Middle frontal gyrus (tissue), 1 donor: ENCODE measurements at regions not wholly inside any gene's neighbourhood (a gene's known extent, or its start where the extent isn't known, plus 50 kb on each side); places are given as distances from the start of the nearest gene placed in this dataset.
"Not testable (repeated sequence)": the region's sequence is repeated elsewhere in the genome, so short reads cannot be mapped to it uniquely, and the experiment has no call there.

ENCODE experiments used
- DNase-seq: peaks from one replicate; pipeline ENCODE4 v3.0.0-alpha.2; 2015; ENCODE audit warnings: low spot score; ENCODE audit errors: extremely low spot score

- DNase-seq, result no peak
Observed at GRCh38 chr5:82439750-82440445, 161.7 kb upstream of the RPS23 start.

GRCh38 chr5:82437565-82437964 lies 159.4 kb upstream of the RPS23 start:
- not testable (repeated sequence) for DNase-seq

- DNase-seq, result no peak
Observed at GRCh38 chr5:82436291-82436690, 158.1 kb upstream of the RPS23 start.

- DNase-seq, result not testable (repeated sequence)
Observed at GRCh38 chr5:82434696-82435660, 156.8 kb upstream of the RPS23 start.

- DNase-seq, result no peak
Observed at GRCh38 chr5:82426464-82427154, 148.5 kb upstream of the RPS23 start.

GRCh38 chr5:82425591-82425990 lies 147.4 kb upstream of the RPS23 start:
- DNase-seq, result no peak

- DNase-seq, result no peak
Observed at GRCh38 chr5:82424211-82424610, 146.1 kb upstream of the RPS23 start.

- no peak for DNase-seq
Observed at GRCh38 chr5:82422751-82423181, 144.6 kb upstream of the RPS23 start.

GRCh38 chr5:82422001-82422740 lies 144.0 kb upstream of the RPS23 start:
- no peak for DNase-seq

GRCh38 chr5:82421119-82421518 lies 143.0 kb upstream of the RPS23 start:
- DNase-seq, result no peak

GRCh38 chr5:82420524-82420923 lies 142.4 kb upstream of the RPS23 start:
- DNase-seq, result not testable (repeated sequence)

- no peak for DNase-seq
Observed at GRCh38 chr5:82419559-82420332, 141.6 kb upstream of the RPS23 start.

- DNase-seq, result no peak
Observed at GRCh38 chr5:82418608-82418950, 140.4 kb upstream of the RPS23 start.

GRCh38 chr5:82417776-82418607 lies 139.8 kb upstream of the RPS23 start:
- DNase-seq, result no peak

GRCh38 chr5:82416512-82416911 lies 138.4 kb upstream of the RPS23 start:
- DNase-seq, result no peak

- no peak for DNase-seq
Observed at GRCh38 chr5:82414041-82414388, 135.9 kb upstream of the RPS23 start.

- DNase-seq, result no peak
Observed at GRCh38 chr5:82413302-82414040, 135.3 kb upstream of the RPS23 start.

- DNase-seq, result no peak
Observed at GRCh38 chr5:82408033-82408432, 129.9 kb upstream of the RPS23 start.

- DNase-seq, result no peak
Observed at GRCh38 chr5:82406205-82406773, 128.1 kb upstream of the RPS23 start.
